Kidney (tissue), 13 donors: ENCODE measurements at regions not wholly inside any gene's neighbourhood (a gene's known extent, or its start where the extent isn't known, plus 50 kb on each side); places are given as distances from the start of the nearest gene placed in this dataset.
A peak's percentile ranks its signal among the peaks of the same experiment; 100 is the strongest.

Experiments used
- DNase-seq, 5 donors: peaks; one replicate each; pipeline ENCODE4 v3.0.0-alpha.2; 2013 to 2020
- FAIRE-seq: peaks from 2 replicates; lab custom pipeline; 2012; peaks lifted over from hg19 to GRCh38; lab: Jason Lieb, UNC
- H3K27ac ChIP-seq, 2 donors: one replicate each; pipeline ENCODE4 v1.7.0; 2013; ENCODE audit warnings: low read depth in 2 of 2, low read length in 2 of 2, inconsistent platforms in 1 of 2
- H3K27me3 ChIP-seq: one replicate; pipeline ENCODE4 v1.7.1; 2013; ENCODE audit warnings: low read length, inconsistent platforms; ENCODE audit not compliant: control insufficient read depth, insufficient read depth
- H3K36me3 ChIP-seq, 3 donors: one replicate each; pipeline versions ENCODE4 v1.7.0 to v1.7.1; 2013; ENCODE audit warnings: low read length in 3 of 3, control low read depth in 1 of 3, inconsistent platforms in 1 of 3; ENCODE audit not compliant: insufficient read depth in 3 of 3, control insufficient read depth in 2 of 3
- H3K4me1 ChIP-seq, 3 donors: one replicate each; pipeline versions ENCODE4 v1.7.0 to v1.7.1; 2013; ENCODE audit warnings: low read length in 3 of 3, inconsistent platforms in 1 of 3, low read depth in 1 of 3; ENCODE audit not compliant: control insufficient read depth in 2 of 3, insufficient read depth in 2 of 3
- H3K4me3 ChIP-seq, 3 donors: one replicate each; pipeline versions ENCODE4 v1.7.0 to v1.8.1; 2013; ENCODE audit warnings: low read length in 3 of 3, control low read depth in 1 of 3, inconsistent platforms in 1 of 3
- H3K9ac ChIP-seq, 3 donors: one replicate each; pipeline versions ENCODE4 v1.7.0 to v1.7.1; 2013; ENCODE audit warnings: low read length in 3 of 3, control low read depth in 1 of 3, inconsistent platforms in 1 of 3
- H3K9me3 ChIP-seq, 3 donors: one replicate each; pipeline versions ENCODE4 v1.7.0 to v1.7.1; 2013; ENCODE audit warnings: low read length in 3 of 3, control low read depth in 1 of 3, inconsistent platforms in 1 of 3; ENCODE audit not compliant: control insufficient read depth in 2 of 3, insufficient read depth in 1 of 3
- CTCF ChIP-seq: IDR thresholded peaks from 3 replicates; pipeline ENCODE4 v1.5.1; 2012; ENCODE audit warnings: mild to moderate bottlenecking, moderate library complexity, borderline replicate concordance; ENCODE audit not compliant: insufficient read depth; ENCODE audit errors: extremely low read depth
- intact Hi-C: fragments of 100-400 bp; cut with DNase I; formaldehyde crosslinking; loops from one replicate; pipeline ENCODE4 v1.11.1; 2022
- donor health status: control.
- donor health status: control.
- donor health status: control.
- donor health status: control.
- donor health status: control.
- donor health status: DM: yes; HTN: yes; CAD: no.
- donor health status: Normal renal cell carcinoma (clear cell type).

GRCh38 chr3:192022412-192022811, 561.4 kb downstream of the PYDC2 start:
- Histone ChIP-seq H3K36me3 (no peaks in the 10 kb centered on the region), H3K9me3 (peaks cover 0 to 3% (median 0%) of the 10 kb centered on the region in 3 donors), H3K27ac (no peak overlapping the region), H3K27me3 (no peaks in the 10 kb centered on the region), H3K4me1 (no peaks in the 10 kb centered on the region), H3K9ac (no peak overlapping the region), H3K4me3 (no peak overlapping the region)
- no peak for TF ChIP-seq CTCF
- intact Hi-C loops, result no loop called here
- DNase-seq (no peak), FAIRE-seq (no peak)

- intact Hi-C loops, result no loop called here
- Histone ChIP-seq H3K27ac (no peak overlapping the region), H3K4me1 (no peaks in the 10 kb centered on the region), H3K9ac (no peak overlapping the region), H3K27me3 (no peaks in the 10 kb centered on the region), H3K9me3 (no peaks in the 10 kb centered on the region), H3K36me3 (no peaks in the 10 kb centered on the region), H3K4me3 (no peak overlapping the region)
- no peak for DNase-seq
- TF ChIP-seq CTCF, result no peak
- FAIRE-seq, result no peak
Measured at GRCh38 chr3:192024751-192025150, 563.8 kb downstream of the PYDC2 start.

GRCh38 chr3:192026661-192027060, 565.7 kb downstream of the PYDC2 start:
- TF ChIP-seq CTCF, result no peak

GRCh38 chr3:192031941-192032340, 571.0 kb downstream of the PYDC2 start:
- H3K36me3 ChIP-seq, result no peaks in the 10 kb centered on the region
- H3K27me3 ChIP-seq, result no peaks in the 10 kb centered on the region
- TF ChIP-seq CTCF, result no peak
- H3K9ac ChIP-seq, result no peak overlapping the region
- no peaks in the 10 kb centered on the region for H3K4me1 ChIP-seq
- FAIRE-seq (no peak), DNase-seq (no peak)
- H3K4me3 ChIP-seq, result no peak overlapping the region
- no peaks in the 10 kb centered on the region for H3K9me3 ChIP-seq
- intact Hi-C loops, result no loop called here
- no peak overlapping the region for H3K27ac ChIP-seq

More at GRCh38 chr3:192026661-192027060, 565.7 kb downstream of the PYDC2 start:
- intact Hi-C loops, result no loop called here
- H3K4me1 ChIP-seq, result no peaks in the 10 kb centered on the region
- no peak overlapping the region for H3K9ac ChIP-seq
- H3K9me3 ChIP-seq, result no peaks in the 10 kb centered on the region
- peak in 2 of 5 donors; percentile 4 to 13 for DNase-seq
- no peaks in the 10 kb centered on the region for H3K27me3 ChIP-seq
- H3K4me3 ChIP-seq, result no peak overlapping the region
- H3K36me3 ChIP-seq, result no peaks in the 10 kb centered on the region
- FAIRE-seq, result no peak
- H3K27ac ChIP-seq, result peak overlapping the region in 1 of 2 donors; percentile 49
